ENCODE measurements at regions not wholly inside any gene's neighbourhood (a gene's known extent, or its start where the extent isn't known, plus 50 kb on each side); places are given as distances from the start of the nearest gene placed in this dataset.
"Not testable (repeated sequence)": the region's sequence is repeated elsewhere in the genome, so short reads cannot be mapped to it uniquely, and the experiment has no call there.

DNA sequence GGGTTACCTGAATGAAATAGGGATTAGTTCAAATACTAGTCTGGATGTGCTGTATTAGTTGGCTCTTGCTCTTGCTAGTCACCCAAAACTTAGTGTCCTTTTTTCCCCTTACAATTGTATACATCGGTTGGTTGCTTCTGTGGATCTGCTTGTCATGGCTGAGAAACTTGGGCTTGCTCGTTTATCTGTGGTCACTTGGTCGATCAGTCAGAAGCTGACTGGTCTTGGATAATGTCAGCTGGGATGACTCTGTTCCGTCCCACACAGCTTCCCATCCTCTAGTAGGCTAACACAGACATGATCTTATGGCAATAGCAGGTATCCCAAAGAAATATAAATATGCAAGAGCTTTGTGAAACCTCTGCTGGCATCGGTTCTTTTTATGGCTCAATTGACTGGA, 807.4 kb downstream of the MAT2B start:
- no peak for DNase-seq

DNA sequence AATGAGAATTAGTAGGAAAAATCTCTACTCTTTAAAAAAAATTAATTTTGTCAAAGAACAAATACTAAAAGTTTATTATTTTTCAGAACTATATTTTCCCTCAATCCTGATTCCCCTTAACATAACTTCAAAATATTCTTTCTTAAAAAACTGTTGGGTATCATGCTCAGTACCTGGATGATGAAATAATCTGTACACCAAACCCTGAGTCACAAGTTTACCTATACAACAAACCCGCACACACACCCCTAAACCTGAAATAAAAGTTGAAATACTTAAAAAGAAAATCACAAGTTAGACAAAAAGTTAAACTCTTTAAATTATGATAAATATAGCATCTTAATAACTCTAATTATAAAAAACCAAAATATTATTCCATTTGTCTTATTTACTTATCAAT, 812.3 kb downstream of the MAT2B start:
- no peak for DNase-seq

DNA sequence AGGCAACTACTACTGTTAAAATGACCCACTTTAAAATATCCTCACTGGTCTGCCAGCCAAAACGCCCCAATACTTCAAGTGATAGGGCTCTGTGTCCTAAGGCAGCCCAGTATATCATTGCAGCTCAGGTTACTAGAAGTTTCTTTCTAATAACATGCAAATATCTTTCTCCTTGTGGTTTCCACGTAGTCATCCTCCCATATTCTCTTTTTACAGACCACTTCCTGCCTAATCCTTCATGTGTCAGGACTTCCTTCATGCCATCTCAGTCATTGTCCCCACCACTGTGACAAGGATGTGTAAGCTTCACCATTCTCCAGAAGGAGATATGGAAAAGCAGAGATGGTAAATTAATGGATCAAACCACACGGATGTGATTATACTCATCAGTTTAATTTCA, 813.7 kb downstream of the MAT2B start:
- DNase-seq: no peak

DNA sequence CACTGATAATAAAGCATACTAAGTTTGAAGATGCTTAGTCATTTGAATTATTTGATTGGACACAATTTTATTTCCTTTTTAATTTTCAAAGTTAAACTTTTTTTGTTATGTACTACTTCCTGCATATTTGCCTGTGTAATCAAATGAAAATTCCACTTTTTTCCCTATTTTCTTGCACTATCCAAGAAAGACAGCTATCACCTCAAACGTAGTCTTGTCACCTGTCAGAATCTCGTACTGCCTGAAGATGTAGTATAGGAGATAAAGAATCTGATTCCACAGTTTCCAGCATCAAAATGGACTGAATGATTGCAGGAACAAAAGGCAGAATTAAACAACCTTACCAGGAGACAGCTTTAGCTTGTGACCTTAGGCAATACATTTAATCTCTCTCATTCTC, 818.8 kb downstream of the MAT2B start:
- DNase-seq: no peak

DNA sequence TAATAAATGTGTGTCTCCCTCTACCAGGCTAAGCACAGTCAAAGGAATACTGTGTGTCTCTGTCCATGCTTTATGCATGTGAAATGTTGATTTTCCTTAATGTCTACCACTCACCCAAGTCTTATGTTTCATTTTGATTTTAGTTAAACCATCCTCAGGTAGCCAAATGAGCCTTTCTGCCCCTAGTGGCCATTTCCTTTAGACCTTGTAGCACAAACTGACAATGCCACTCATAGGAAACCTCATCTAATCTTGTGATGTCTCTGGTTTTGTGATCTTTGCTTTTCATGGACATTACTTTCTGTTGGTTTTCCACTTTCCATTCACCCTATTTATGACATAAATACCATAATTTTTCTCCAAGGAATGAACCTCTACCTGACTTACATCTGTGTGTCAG, 820.8 kb downstream of the MAT2B start:
- no peak for DNase-seq

DNA sequence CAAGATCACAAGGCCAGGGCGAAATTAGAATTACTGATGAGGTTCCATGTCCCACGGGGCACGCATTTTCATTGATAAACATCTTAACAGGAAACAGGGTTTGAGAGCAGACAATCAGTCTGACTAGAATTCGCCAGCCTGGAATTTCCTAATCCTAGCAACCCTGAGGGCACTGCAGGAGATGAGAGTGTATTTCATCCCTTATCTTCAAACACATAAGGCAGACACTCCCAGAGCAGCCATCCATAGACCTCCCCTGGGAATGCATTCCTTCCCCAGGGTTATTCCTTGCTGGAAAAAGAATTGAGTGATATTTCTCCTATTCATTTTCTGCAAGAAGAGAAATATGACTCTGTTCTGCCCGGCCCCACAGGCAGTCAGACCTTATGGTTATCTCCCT, 821.7 kb downstream of the MAT2B start:
- DNase-seq: not testable (repeated sequence)

DNA sequence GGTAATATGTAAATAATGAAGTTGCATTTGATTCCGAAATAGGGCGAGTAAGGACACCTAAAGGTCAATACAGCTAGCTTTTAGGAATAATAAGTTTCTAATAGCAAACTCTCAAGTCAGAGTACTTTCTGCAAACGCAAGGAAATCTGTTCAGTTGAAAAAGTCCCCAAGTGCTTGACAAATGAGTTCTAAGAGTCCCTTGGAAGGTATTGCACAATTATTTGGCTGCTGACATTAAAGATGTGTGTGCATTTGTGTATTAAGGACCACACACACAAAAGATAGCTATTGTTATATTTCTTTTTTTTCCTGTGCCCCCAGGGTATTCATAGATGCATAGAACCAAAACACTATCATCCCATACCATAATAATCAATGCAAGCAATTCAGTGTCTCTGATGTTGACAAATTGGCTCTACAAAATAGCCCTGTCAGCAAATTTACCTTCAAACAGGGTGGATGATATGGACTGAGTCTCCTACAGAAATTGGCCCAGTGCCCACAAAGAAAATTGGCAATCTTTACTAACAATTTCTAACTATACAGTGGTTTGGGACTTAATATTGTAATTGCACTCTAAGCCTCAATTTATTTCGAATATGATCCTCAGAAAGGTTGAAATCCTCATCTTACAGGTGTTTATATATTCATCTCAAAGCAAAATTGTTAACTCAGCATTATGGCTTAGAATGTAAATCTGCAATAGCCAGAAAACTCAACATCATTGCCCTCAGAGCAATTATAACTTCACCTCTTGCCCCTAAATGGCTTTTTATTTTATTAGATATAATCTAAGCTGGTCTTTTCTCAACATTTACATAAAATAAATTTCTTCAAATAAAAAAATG, 827.2 kb downstream of the MAT2B start:
- DNase-seq: no peak

DNA sequence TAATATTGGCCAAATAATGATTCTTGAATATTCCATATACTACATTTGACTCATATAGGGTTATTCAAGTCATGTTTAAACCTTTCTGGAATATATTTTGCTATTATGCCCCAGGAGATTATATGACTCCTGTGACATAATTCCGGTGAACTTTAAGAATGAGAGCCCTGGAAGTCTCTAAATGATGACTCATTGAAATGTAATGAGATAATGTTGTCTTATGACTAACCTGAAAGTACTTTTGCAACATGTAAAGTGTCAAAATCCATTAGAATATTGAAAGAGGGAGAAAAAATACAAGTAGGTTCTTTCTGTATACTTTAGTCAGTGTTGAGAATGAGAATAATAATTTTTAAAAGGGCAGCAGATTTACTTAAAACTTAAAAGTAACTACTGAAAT, 830.4 kb downstream of the MAT2B start:
- DNase-seq: no peak

DNA sequence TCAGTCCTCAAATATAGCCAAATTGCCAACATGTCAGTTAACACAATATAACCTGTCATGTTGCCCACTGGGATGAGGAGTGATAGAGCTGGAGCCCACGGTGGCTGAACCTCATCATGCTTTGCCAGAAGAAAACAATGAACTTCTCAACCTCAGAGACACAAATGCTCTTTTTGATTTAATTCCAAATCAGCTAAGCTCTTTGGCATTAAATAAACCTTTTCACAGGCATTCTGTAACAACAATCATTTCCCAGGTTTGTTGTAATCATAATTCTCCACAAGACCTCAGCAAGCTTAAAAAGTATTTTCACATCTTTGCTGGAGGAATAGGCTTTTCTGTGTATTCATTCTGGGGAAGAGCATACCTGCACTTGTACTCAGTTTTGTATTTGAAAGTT, 830.9 kb downstream of the MAT2B start:
- DNase-seq: no peak

DNA sequence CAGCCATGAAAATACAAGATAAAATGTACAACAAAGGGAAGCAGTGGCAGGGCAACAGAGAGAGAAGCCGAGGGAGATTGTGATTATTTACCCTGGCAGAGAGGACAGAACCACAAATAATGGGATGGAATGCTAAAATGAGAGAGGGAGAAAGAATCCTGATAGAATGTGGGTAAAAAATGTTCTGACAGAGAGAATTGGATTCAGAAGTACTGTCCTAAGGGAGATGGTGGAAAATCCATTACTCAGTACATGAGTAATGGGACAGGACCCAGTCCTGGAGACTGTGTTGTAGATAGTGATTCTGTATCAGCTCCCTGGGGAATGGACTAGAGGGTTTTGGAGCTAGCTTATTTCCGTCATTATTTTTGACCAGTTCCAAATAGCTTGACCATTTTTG, 831.5 kb downstream of the MAT2B start:
- DNase-seq: no peak

DNA sequence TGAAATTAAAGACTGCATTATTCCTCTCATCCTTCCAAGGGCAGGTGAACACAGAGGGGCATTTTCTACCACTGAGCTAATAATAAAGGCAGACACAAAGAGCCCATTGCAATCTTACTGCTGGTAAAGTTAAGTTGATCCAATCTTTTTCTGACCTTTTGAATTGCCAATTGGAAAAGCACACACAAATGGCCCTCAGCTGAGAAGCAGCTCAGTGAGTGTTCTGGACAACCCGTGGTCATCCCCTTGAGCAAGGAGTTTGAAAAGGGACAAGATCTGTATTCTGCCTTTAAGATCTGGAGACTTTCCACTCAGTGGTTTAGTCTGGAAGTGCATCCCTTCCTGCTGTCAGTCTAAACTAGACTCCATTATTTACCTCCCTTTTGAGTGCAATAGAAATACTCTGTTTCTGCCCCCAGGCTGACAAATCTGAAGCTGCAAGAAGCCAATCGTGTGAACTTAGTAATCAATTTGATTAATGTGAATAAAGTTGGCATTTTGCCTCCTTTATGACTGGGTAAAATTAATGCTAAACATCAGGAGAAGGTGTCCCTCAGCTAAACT, 835.7 kb downstream of the MAT2B start:
- no peak for DNase-seq

DNA sequence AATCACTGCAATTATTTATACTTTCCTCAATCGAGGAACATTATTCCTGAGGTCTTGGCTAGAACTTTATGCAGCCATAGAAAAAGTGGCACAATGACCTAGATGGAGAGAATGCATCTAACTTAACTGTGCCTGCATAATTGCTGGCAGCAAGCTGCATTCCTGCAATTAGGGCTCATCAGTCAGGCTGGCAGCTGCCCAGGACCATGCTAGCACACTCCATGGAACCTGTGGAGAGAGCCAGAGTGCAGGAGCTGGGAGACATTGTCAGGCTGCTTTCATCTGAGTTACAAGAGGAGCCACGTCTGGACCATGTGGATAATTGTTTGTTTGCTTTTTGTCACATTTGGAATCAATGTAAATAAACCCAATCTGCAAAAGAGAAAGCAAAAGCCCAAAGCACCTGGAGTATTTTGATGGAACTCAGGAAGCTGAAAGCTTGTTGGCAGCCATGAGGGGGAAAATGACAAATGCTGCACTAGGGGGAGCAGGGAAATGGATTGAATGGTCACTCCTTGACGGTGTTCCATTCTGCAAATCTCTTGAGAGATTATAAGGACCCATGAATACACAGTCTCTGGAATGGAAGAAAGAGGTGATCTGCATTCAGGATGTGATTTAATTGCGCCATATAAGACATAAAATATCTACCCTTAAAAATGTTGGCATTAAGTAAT, 839.9 kb downstream of the MAT2B start:
- no peak for DNase-seq

DNA sequence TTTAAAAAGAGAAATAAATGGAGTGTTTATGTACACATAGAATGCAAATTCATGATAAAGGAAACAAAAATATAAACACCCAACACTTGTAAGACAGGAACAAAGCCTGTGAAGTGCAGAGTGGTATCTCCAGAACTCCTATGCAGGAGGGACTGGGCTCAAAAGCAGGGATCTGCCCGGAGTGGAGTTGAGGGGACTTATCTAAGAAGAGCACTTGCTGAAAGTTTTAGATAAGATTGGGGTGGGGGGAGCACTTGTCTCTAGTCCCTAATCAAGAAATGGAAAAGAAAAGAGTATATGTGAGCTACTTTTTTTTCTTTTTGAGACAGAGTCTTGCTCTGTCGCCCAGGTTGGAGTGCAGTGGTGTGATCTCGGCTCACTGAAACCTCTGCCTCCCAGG, 840.4 kb downstream of the MAT2B start:
- no peak for DNase-seq

DNA sequence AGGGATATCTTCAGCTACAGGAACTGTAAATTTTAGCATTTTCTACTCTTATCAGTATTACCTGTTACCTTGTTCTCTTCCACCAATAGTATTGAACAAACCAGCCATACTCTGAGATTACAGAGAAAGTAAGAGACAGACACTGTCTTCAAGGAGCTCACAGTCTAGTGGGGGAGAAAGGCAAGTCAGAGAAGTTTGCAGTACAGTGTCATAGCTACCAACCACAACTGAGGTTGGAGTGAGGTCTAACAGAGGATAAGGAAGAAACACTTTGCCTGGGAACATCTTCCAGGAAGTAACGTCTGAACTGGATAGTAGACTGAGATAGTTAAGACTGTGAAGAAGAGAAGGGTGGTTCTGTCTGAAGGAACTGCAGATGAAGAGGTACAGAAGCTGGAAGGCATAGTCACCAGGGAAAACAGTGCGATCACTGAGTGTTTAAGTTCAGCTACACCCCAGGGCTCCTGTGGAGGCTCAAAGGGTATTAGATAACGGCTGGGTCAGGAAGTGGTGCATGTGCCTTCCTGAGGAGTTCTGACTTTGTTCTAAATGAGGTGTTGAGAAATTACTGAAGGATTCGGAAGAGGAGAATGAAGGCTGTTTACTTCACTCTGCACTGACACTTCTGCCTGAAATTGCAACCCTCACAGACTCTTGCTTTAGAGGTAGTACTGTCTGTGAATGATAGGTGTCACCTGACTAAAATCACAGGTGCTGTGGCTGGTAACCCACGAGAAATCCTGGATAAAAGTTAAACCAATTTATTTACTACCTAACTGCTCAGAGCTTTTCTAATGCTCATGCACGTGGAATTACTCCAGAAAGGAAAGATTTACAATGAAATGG, 841.6 kb downstream of the MAT2B start:
- DNase-seq: no peak

DNA sequence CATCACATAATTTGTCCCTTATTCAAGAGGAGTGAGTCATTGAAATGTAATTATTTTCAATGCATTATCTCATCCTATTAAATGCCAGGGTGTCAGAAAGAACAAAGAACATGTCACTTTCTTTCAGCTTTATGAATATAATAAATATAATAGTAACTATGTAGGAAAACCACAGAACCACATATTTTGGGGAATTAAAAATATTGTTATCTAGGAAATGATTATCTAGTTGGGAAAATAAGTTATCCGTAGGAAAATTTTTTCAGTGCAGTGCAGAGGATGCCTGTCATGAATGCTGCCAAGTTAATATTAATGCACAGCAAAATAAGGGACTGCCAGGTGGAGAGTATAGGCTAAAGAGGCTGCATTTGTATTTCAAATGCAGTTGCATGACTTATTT, 844.8 kb downstream of the MAT2B start:
- DNase-seq: no peak

DNA sequence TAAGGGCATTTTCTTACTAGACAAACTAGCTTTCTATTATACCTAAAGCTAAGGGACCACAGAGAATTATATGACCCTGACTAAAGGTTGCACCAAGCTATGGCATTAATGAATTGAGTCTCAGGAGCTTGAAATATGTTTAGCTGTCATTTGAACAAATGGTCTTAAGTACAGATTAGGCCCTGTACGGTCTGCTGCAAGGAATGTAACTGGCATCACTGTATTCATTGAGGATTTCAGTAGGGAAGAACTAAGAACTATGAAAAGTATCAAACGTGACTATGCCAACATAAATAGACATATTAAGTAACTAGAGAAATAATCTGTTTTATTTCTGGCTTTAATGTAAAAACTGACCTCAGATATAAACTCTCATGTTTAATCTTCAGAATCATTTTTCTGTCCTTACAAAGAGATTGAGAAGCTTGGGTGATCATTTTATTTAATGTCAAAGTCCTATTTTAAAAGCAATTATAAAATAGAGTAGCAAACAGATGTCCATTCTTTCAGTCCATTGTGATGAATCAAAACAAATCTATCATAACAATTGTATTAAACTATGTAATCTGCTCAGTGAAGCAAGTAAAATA, 845.9 kb downstream of the MAT2B start:
- no peak for DNase-seq

DNA sequence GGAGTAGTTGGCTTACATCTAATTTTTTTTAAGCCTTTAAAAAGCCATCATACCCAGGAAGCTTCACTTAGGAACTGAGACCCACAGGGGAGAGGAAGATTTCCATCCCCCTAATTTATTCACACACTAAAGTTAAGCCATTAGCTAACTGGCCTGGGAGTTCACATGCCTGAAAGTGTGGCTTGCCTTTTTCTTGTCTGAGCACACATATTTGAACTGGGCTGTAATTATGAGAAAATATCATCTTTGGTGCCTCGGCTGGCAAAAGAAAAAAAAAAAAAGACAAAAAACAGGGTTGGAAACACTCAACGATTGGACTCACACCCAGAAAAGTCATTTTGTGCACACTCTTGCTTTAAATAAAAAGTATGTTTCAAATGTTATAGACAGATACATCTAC, 847.3 kb downstream of the MAT2B start:
- no peak for DNase-seq

DNA sequence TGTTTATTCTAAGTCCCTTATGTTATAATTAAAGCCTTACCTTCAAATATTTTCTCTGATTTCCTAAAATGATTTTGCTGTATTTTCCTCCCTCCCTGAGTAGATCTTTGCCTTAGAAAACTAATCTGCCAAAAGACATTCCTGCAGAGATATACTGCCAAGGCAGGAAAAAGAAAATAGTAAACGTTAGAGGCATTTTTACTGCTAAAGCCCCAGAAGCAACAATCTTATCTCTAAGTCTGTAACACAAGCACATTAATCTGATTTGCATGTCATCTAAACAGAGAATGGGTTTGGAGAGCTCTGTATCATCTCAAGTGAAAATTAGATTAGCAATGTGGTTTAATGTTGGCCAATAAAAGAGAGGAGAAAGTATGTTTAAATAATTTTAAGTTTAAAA, 847.7 kb downstream of the MAT2B start:
- no peak for DNase-seq

DNA sequence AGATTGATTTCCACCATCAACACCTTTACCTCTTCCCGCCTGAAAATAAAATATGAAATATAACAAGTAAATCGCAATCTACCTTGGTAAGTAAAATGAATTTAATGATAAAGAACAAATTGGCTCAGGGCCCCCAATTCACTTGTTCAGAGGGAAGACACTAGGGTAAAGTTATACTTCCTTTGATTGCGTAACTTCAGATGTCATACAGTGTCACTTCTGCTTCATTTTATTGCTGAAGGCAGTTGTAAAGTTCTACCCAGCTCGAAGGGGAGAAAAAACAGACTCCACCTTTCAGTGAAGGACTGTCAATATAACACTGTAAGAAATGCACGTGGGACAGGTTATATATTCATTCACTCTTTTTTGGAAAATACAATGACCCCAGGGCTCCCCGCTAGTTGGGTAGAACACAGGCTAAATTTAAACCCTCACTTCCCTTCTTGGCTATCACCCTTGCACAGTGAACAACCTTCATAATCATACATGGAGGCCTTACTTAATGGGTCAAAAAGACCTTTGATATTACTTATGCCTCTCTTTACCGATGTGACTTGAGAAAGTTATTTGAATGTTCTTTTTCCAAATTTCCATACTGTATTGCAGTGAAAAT, 848.8 kb downstream of the MAT2B start:
- DNase-seq: no peak

DNA sequence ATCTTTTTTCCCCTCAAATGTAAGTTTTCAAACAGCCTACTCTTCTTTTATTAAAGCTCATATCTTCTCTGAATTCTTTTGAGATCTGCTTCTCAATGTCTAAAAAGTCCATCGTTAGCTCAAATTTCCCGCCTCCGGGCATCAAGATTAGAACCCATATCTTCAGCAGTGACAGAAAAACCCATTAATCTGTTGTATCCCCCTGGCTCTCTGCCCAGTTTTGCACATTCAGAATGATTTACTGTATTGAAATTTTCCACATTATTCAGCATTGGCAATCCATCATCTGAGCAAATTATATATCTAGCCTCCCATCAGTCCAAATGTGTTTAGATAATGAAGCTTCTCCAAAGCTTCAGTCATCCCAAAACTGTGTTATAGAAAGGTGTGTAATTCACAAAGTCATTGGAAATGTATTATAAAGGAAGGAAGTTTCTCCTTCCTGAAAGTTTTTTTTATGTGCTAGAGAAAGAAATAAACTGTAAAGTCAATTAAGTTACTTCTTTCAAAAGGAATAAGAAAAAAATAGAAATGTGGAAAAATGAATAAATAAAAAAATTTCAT, 849.9 kb downstream of the MAT2B start:
- DNase-seq: no peak

DNA sequence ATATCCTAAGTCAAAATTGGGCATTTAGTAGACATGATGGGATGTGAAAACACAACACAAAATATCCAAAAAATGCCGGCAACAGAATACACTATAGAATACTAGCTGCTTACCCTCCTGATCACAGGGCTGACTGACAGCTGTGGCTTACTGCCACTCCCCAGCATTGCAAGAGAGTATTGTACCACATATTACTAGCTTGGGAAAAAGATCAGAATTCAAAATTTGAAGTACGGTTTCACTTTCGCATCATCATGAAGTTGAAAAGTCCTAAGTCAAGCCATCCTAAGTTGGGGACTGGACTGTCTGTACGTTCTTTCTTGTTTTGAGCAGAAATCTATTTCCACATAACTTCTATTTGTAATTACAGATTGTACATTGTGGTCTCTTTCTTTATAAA, 851.4 kb downstream of the MAT2B start:
- no peak for DNase-seq

DNA sequence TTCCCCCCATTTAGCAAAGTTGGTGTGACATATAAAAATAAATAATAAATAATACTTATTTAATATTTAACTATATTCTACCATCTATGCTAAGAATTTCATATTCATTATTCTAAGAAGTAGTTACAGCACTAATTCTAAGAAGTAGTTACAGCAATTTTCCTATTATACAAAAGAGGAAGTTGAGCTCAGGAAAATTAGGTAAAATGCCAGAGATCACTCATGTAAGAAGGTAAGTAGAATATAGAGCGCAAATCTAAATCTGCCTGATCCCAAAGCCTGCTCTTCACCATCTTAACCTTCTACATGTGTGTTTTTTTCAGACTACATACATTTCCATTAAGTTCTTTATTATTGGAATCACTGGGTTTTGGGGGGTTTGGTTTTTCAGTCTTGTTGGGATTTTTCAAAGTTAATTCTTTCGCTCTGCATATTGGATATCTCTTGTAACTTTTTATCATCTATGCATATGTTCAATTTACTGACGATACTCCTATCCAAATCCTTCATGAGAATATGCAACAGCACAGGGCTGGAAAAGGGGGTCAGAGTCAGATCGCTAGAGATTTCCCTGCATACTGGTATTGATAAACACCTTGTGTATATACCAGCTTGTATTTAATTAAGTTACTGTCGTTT, 852.1 kb downstream of the MAT2B start:
- DNase-seq: no peak
